ENCODE measurements at regions not wholly inside any gene's neighbourhood (a gene's known extent, or its start where the extent isn't known, plus 50 kb on each side); places are given as distances from the start of the nearest gene placed in this dataset.
A peak's percentile ranks its signal among the peaks of the same experiment; 100 is the strongest.

DNA sequence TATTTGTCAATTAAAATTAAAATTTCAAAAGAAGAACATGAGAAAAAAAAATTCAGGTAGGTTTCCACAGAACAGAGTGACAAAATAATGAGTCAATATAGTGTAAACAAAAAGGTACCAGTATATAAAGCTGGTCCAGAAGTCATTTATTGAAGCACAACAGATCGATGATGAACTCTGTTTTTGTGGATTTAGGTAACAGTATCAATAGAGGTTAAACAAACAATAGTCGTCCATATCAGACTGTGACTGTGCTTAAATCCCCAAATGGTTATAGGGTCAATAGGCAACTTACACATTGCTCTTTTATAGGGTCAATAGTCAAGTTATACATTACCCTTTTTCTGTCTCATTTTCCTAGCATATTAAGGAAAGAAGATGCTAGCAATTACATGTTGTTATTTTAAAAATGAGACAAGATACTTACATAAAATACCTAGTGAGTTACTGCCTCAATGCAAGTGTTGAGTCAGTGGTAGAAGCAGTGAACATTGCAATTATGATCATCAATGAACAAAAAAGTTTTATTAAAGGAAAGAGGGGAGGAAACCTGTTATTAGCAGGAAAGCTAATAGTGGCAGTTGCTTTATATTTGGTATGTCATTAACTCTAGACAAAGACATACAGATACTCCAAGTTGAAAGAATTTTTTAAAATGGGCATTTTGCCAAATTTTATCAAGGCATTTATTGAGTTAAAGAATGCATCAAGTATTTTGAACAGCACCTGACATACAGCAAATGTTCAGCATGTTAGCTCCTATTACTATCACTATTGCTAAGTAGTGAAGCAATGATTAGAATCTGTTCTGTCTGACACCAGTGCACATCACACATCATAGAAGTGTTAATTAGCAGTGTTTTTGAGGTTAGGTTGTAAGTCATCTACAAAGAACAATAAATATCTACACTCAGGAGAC lies 102.9 kb downstream of the CCER1 start:
- Histone ChIP-seq H3K9me3 (no peaks in the 10 kb centered on the region), H3K4me3 (no peak overlapping the region), H3K27me3 (no peaks in the 10 kb centered on the region), H3K27ac (no peak overlapping the region), H3K4me1 (no peaks in the 10 kb centered on the region), H3K36me3 (replicated peaks in 1 of 2; ENCODE audit: insufficient read depth in 1 of 2, low read depth in 2 of 2) (no peaks in the 10 kb centered on the region)
- ATAC-seq (no peak), DNase-seq (no peak)
- intact Hi-C loops (cut with DNase I) = no loop called here
- 12 to 18% methylated on average over 2 of the region's 2 CpGs for WGBS, 2 donors
- TF ChIP-seq, protein P1, sequence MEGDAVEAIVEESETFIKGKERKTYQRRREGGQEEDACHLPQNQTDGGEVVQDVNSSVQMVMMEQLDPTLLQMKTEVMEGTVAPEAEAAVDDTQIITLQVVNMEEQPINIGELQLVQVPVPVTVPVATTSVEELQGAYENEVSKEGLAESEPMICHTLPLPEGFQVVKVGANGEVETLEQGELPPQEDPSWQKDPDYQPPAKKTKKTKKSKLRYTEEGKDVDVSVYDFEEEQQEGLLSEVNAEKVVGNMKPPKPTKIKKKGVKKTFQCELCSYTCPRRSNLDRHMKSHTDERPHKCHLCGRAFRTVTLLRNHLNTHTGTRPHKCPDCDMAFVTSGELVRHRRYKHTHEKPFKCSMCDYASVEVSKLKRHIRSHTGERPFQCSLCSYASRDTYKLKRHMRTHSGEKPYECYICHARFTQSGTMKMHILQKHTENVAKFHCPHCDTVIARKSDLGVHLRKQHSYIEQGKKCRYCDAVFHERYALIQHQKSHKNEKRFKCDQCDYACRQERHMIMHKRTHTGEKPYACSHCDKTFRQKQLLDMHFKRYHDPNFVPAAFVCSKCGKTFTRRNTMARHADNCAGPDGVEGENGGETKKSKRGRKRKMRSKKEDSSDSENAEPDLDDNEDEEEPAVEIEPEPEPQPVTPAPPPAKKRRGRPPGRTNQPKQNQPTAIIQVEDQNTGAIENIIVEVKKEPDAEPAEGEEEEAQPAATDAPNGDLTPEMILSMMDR (IDR thresholded peaks at IDR 0.05) = no peak
- no peak for TF ChIP-seq POLR2A (IDR thresholded peaks at IDR 0.05)

DNA sequence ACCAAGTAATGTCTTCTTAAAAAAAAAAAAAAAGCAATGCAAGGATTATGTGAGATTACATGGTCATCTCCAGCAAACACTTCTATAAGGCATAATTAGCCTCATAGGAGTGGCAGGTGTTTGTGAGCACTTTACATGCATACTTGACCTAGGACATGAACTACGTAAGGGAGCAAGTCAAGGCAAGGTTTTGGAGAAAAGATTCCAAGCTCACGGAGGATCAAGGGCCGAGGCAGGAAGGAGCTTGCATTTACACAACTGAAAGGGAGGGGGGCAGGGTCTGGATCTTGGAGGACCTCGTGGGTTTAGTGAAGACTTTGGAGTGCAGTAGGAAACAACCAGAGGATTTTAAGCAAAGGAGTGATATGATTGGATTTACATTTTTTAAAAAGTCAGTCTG lies 112.5 kb downstream of the CCER1 start:
- intact Hi-C loops (cut with DNase I) = no loop called here
- TF ChIP-seq POLR2A (IDR thresholded peaks at IDR 0.05) = no peak
- TF ChIP-seq, protein P1 (IDR thresholded peaks at IDR 0.05) = no peak
- H3K27ac ChIP-seq = no peak overlapping the region
- H3K4me3 ChIP-seq = no peak overlapping the region
- H3K4me1 ChIP-seq = no peaks in the 10 kb centered on the region
- H3K27me3 ChIP-seq = no peaks in the 10 kb centered on the region
- H3K9me3 ChIP-seq = no peaks in the 10 kb centered on the region
- WGBS, 2 donors = 55 to 56% methylated on average over 4 of the region's 4 CpGs
- ATAC-seq (no peak), DNase-seq (no peak)
- H3K36me3 ChIP-seq (replicated peaks in 1 of 2; ENCODE audit: insufficient read depth in 1 of 2, low read depth in 2 of 2) = no peaks in the 10 kb centered on the region

DNA sequence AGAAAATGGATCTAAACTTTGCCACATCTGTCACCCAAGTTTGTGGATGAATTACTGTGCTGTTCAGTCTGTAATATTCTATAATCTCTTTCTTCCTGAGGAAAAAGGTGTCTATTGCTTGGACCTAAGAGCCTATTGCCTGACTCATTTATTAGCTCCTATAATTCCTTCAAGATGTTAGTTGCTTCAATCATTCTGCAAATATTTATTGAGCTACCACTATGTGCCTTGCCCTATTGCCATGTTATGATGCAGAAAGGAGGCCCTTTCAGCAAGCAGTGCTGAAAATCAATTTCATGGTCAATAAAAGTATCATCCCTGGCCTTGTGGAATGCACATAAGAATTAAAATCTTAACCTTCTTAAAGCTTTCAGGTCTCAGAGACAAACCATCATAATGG lies 113.6 kb downstream of the CCER1 start:
- no peaks in the 10 kb centered on the region for H3K9me3 ChIP-seq
- intact Hi-C loops (cut with DNase I) = no loop called here
- H3K4me3 ChIP-seq = no peak overlapping the region
- H3K4me1 ChIP-seq = no peaks in the 10 kb centered on the region
- no peaks in the 10 kb centered on the region for H3K36me3 ChIP-seq (replicated peaks in 1 of 2; ENCODE audit: insufficient read depth in 1 of 2, low read depth in 2 of 2)
- TF ChIP-seq POLR2A (IDR thresholded peaks at IDR 0.05) = no peak
- TF ChIP-seq, protein P1 (IDR thresholded peaks at IDR 0.05) = no peak
- DNase-seq = no peak
- H3K27ac ChIP-seq = no peak overlapping the region
- no peaks in the 10 kb centered on the region for H3K27me3 ChIP-seq
- no peak for ATAC-seq

DNA sequence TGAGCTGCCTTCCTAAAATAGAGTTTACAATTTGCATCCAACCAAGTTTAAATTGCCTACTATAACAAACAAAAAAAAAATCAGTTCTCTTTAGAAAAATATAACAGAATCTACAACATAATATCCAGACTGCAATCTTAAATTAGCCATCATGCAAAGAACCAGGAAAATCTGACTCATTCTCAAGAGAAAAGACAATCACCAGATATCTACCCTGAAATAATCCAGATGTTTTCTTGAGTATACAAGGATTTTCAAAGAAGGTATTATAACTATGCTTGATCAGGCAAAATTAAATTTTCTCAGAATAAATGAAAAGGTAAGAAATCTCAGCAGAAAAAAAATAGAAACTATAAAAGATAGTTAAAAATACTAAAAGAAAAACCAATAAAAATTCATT lies 115.6 kb downstream of the CCER1 start:
- Histone ChIP-seq H3K27ac (no peak overlapping the region), H3K4me1 (no peaks in the 10 kb centered on the region), H3K9me3 (no peaks in the 10 kb centered on the region), H3K4me3 (no peak overlapping the region), H3K27me3 (no peaks in the 10 kb centered on the region), H3K36me3 (replicated peaks in 1 of 2; ENCODE audit: insufficient read depth in 1 of 2, low read depth in 2 of 2) (no peaks in the 10 kb centered on the region)
- no peak for ATAC-seq
- TF ChIP-seq, protein P1 (IDR thresholded peaks at IDR 0.05) = no peak
- TF ChIP-seq POLR2A (IDR thresholded peaks at IDR 0.05) = no peak
- no peak for DNase-seq
- intact Hi-C loops (cut with DNase I) = no loop called here

DNA sequence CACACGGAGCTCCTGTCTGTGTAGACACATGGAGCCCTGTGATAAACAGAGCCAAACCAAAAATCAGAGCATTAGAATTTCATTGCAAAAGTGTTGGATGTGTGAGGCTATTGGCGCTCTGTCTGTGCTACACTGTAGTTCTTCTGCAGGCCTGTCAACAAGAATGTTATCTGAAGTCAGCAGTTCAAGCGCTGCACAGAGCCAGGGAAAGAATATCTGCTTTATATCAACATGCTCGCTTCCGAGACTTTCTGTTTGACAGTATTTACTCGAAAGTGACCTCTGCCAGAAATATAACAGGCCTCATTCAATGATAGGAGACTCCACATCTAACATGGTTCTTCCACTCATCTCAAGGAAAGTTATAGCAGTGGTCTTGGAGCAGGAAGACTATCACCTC lies 118.3 kb downstream of the CCER1 start:
- TF ChIP-seq POLR2A (IDR thresholded peaks at IDR 0.05) = no peak
- TF ChIP-seq, protein P1 (IDR thresholded peaks at IDR 0.05) = no peak
- Histone ChIP-seq H3K9me3 (no peaks in the 10 kb centered on the region), H3K4me3 (no peak overlapping the region), H3K4me1 (no peaks in the 10 kb centered on the region), H3K36me3 (replicated peaks in 1 of 2; ENCODE audit: insufficient read depth in 1 of 2, low read depth in 2 of 2) (no peaks in the 10 kb centered on the region), H3K27ac (no peak overlapping the region), H3K27me3 (no peaks in the 10 kb centered on the region)
- DNase-seq = peak in 1 of 4 donors; percentile 33
- intact Hi-C loops (cut with DNase I) = no loop called here
- 19 to 29% methylated on average over 6 of the region's 6 CpGs for WGBS, 2 donors
- peak; percentile 40 for ATAC-seq
